ENCODE measurements at regions not wholly inside any gene's neighbourhood (a gene's known extent, or its start where the extent isn't known, plus 50 kb on each side); places are given as distances from the start of the nearest gene placed in this dataset.

GRCh38 chr15:53461677-53462076, 297.8 kb downstream of the WDR72 start:
- TF ChIP-seq, protein P1, sequence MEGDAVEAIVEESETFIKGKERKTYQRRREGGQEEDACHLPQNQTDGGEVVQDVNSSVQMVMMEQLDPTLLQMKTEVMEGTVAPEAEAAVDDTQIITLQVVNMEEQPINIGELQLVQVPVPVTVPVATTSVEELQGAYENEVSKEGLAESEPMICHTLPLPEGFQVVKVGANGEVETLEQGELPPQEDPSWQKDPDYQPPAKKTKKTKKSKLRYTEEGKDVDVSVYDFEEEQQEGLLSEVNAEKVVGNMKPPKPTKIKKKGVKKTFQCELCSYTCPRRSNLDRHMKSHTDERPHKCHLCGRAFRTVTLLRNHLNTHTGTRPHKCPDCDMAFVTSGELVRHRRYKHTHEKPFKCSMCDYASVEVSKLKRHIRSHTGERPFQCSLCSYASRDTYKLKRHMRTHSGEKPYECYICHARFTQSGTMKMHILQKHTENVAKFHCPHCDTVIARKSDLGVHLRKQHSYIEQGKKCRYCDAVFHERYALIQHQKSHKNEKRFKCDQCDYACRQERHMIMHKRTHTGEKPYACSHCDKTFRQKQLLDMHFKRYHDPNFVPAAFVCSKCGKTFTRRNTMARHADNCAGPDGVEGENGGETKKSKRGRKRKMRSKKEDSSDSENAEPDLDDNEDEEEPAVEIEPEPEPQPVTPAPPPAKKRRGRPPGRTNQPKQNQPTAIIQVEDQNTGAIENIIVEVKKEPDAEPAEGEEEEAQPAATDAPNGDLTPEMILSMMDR (IDR thresholded peaks at IDR 0.05) = no peak
- TF ChIP-seq EP300 (IDR thresholded peaks at IDR 0.05) (no peak), POLR2A (IDR thresholded peaks at IDR 0.05) (no peak), POLR2AphosphoS5 (IDR thresholded peaks at IDR 0.05) (no peak)

Measured in gastroesophageal sphincter (tissue), 3 donors.